HCT116 (cell line): ENCODE measurements at regions not wholly inside any gene's neighbourhood (a gene's known extent, or its start where the extent isn't known, plus 50 kb on each side); places are given as distances from the start of the nearest gene placed in this dataset.

ENCODE experiments used
- ATAC-seq: fragments of 200-7000 bp; cut with Tn5 transposase; 2 replicates; pipeline ENCODE4 v1.9.1; 2020; ENCODE audit warnings: mild to moderate bottlenecking, moderate library complexity
- BruUV-seq: library from RNA; stranded (reverse); fragments of 400-500 nt; replicated peaks from 2 replicates; lab custom pipeline; 2021; lab: Mats Ljungman, UMichigan
- CTCF ChIA-PET: fragments of 300-600 bp; sonication (Branson Sonifier 250); formaldehyde crosslinking; loops from one replicate; lab custom pipeline; 2021; ENCODE audit warnings: antibody characterized with exemption; lab: Charles Lee
- POLR2A ChIA-PET: fragments of 300-600, 350-600 bp; sonication (Branson Sonifier 250); formaldehyde crosslinking; loops from one replicate; lab custom pipeline; 2021; ENCODE audit warnings: antibody characterized with exemption; lab: Charles Lee
- RAD21 ChIA-PET, 2 experiments: fragments of 300-600 bp; sonication (Branson Sonifier 250); formaldehyde crosslinking; loops; one replicate each; lab custom pipeline; 2023; ENCODE audit warnings: low total read pairs in 2 of 2; ENCODE audit not compliant: uncharacterized antibody in 2 of 2, unreplicated experiment in 2 of 2, low non-redundant PET in 1 of 2; lab: Charles Lee
- DNase-seq: peaks from one replicate; pipeline ENCODE4 v3.0.0-alpha.2; 2010; ENCODE audit warnings: low read depth, low spot score
- H2AFZ ChIP-seq: fragments of 200-600 bp; shearing (Covaris generic), sonication (generic); 2 replicates; pipeline ENCODE4 v1.6.1; 2017; ENCODE audit warnings: low read depth, mixed run types, mixed read lengths, antibody characterized with exemption, low read length; ENCODE audit not compliant: poor library complexity, severe bottlenecking
- H3K27ac ChIP-seq: 2 replicates; pipeline ENCODE4 v1.5.1; 2012; ENCODE audit warnings: low read depth, low read length
- H3K27me3 ChIP-seq: fragments of 200-600 bp; sonication (generic); 2 replicates; pipeline ENCODE4 v1.6.1; 2016; ENCODE audit warnings: mixed run types, low read length, mixed read lengths; ENCODE audit not compliant: insufficient read depth
- H3K36me3 ChIP-seq, 2 experiments: fragments of 200-500 bp in 1 of 2; fragments of 200-600 bp in 1 of 2; sonication (Bioruptor generic) in 1 of 2; sonication (generic) in 1 of 2; 2 replicates each; pipeline versions ENCODE4 v1.5.1 to v1.6.1; 2014 to 2016; ENCODE audit warnings: low read length in 2 of 2, inconsistent platforms in 1 of 2, mixed read lengths in 1 of 2, mixed run types in 1 of 2; ENCODE audit not compliant: insufficient read depth in 2 of 2, control insufficient read depth in 1 of 2
- H3K4me1 ChIP-seq, 2 experiments: fragments of 200-600 bp in 1 of 2; sonication (generic) in 1 of 2; 2 replicates each; pipeline versions ENCODE4 v1.5.1 to v1.6.1; 2012 to 2017; ENCODE audit warnings: low read length in 2 of 2, inconsistent platforms in 1 of 2, mild to moderate bottlenecking in 1 of 2, mixed read lengths in 1 of 2, mixed run types in 1 of 2, moderate library complexity in 1 of 2; ENCODE audit not compliant: insufficient read depth in 2 of 2, control insufficient read depth in 1 of 2
- H3K4me2 ChIP-seq: fragments of 200-600 bp; sonication (generic); 2 replicates; pipeline ENCODE4 v1.6.1; 2017; ENCODE audit warnings: mixed run types, low read length, mixed read lengths
- H3K4me3 ChIP-seq, 2 experiments: fragments of 200-600 bp in 1 of 2; sonication (generic) in 1 of 2; replicated peaks in 1 of 2; 2 replicates each; pipeline ENCODE4 v1.5.1; 2011 to 2016; ENCODE audit warnings: low read length in 2 of 2, control low read depth in 1 of 2, low read depth in 1 of 2, mild to moderate bottlenecking in 1 of 2, mixed read lengths in 1 of 2, mixed run types in 1 of 2
- H3K79me2 ChIP-seq: fragments of 200-600 bp; sonication (generic); 2 replicates; pipeline ENCODE4 v1.6.1; 2017; ENCODE audit warnings: mild to moderate bottlenecking, mixed run types, low read length, moderate library complexity, mixed read lengths; ENCODE audit not compliant: insufficient read depth
- H3K9ac ChIP-seq: fragments of 200-600 bp; sonication (generic); 2 replicates; pipeline ENCODE4 v1.6.1; 2016; ENCODE audit warnings: low read length, mixed read lengths
- H3K9me2 ChIP-seq: fragments of 200-600 bp; sonication (generic), shearing (Covaris generic); 2 replicates; pipeline ENCODE4 v1.6.1; 2017; ENCODE audit warnings: mixed run types, mild to moderate bottlenecking, moderate library complexity; ENCODE audit not compliant: insufficient read depth
- H3K9me3 ChIP-seq, 2 experiments: fragments of 200-500 bp in 1 of 2; fragments of 200-600 bp in 1 of 2; sonication (Bioruptor generic) in 1 of 2; sonication (generic) in 1 of 2; 2 replicates each; pipeline ENCODE4 v1.6.1; 2014 to 2017; ENCODE audit warnings: low read length in 2 of 2, mixed read lengths in 2 of 2, inconsistent platforms in 1 of 2, low read depth in 1 of 2, mild to moderate bottlenecking in 1 of 2, mixed run types in 1 of 2, moderate library complexity in 1 of 2; ENCODE audit not compliant: control insufficient read depth in 1 of 2, insufficient read depth in 1 of 2
- H4K20me1 ChIP-seq: fragments of 200-600 bp; sonication (generic), shearing (Covaris generic); 2 replicates; pipeline ENCODE4 v1.6.1; 2017; ENCODE audit warnings: mixed run types, mild to moderate bottlenecking, moderate library complexity; ENCODE audit not compliant: insufficient read depth
- CTCF ChIP-seq, 3 experiments: fragments of 200-600 bp in 1 of 3; sonication (generic) in 1 of 3; IDR thresholded peaks in 2 of 3; conservative IDR thresholded peaks in 1 of 3; 2 replicates each; pipeline ENCODE4 v1.5.1; 2012 to 2017; ENCODE audit warnings: low read depth in 2 of 3, low read length in 2 of 3, antibody characterized with exemption in 1 of 3, borderline replicate concordance in 1 of 3, control low read depth in 1 of 3, mild to moderate bottlenecking in 1 of 3, mixed read lengths in 1 of 3, mixed run types in 1 of 3, moderate library complexity in 1 of 3; ENCODE audit not compliant: insufficient read depth in 1 of 3
- EGR1 ChIP-seq: IDR thresholded peaks from 2 replicates; pipeline ENCODE4 v1.6.1; 2012; ENCODE audit warnings: low read depth
- ELF1 ChIP-seq: IDR thresholded peaks from 2 replicates; pipeline ENCODE4 v1.6.1; 2012; ENCODE audit warnings: low read depth, borderline replicate concordance
- EZH2phosphoT487 ChIP-seq: fragments of 200-600 bp; IDR thresholded peaks from 2 replicates; pipeline ENCODE4 v1.6.1; 2018; ENCODE audit warnings: antibody characterized with exemption, borderline replicate concordance
- FOSL1 ChIP-seq: IDR thresholded peaks from 2 replicates; pipeline ENCODE4 v1.6.1; 2012; ENCODE audit warnings: low read depth
- JUND ChIP-seq: IDR thresholded peaks from 2 replicates; pipeline ENCODE4 v1.6.1; 2012
- POLR2A ChIP-seq: IDR thresholded peaks from 2 replicates; pipeline ENCODE4 v1.7.0; 2011; ENCODE audit warnings: borderline replicate concordance; ENCODE audit not compliant: insufficient read depth, insufficient read length; ENCODE audit errors: extremely low read depth
- SIN3A ChIP-seq: IDR thresholded peaks from 2 replicates; pipeline ENCODE4 v1.6.1; 2012; ENCODE audit warnings: low read depth
- SRF ChIP-seq: IDR thresholded peaks from 2 replicates; pipeline ENCODE4 v1.6.1; 2012; ENCODE audit warnings: low read depth
- YY1 ChIP-seq: IDR thresholded peaks from 2 replicates; pipeline ENCODE4 v1.6.1; 2011; ENCODE audit warnings: low read length, low read depth, moderate library complexity, mild to moderate bottlenecking; ENCODE audit not compliant: insufficient replicate concordance; ENCODE audit errors: extremely low read depth
- ZBTB33 ChIP-seq: IDR thresholded peaks from 2 replicates; pipeline ENCODE4 v1.6.1; 2011; ENCODE audit warnings: mild to moderate bottlenecking, low read length, moderate library complexity; ENCODE audit not compliant: insufficient replicate concordance; ENCODE audit errors: extremely low read depth
- intact Hi-C: fragments of 100-400 bp; cut with micrococcal nuclease; formaldehyde crosslinking; loops from 2 replicates; pipeline ENCODE4 v1.10.0; 2022

GRCh38 chr21:15359251-15359650 lies 294.5 kb upstream of the NRIP1 start (continued):
- TF ChIP-seq CTCF (IDR thresholded peaks at IDR 0.05 in 2 of 3, conservative IDR thresholded peaks at IDR 0.05 in 1 of 3; ENCODE audit: borderline replicate concordance in 1 of 3, insufficient read depth in 1 of 3, low read depth in 2 of 3, low read length in 2 of 3) (no peak), EZH2phosphoT487 (no peak), SIN3A (no peak), SRF (no peak)

GRCh38 chr21:15362458-15362857 lies 297.7 kb upstream of the NRIP1 start:
- no peak overlapping the region for H3K4me3 ChIP-seq
- H3K4me1 ChIP-seq = no peaks in the 10 kb centered on the region
- H3K9me3 ChIP-seq = peaks cover 0 to 10% of the 10 kb centered on the region in 2 experiments; a peak in 2 of 4 replicates
- ATAC-seq (no peak), DNase-seq (no peak)
- POLR2A ChIA-PET = no interaction called here
- intact Hi-C loops = no loop called here
- TF ChIP-seq YY1 = no peak
- TF ChIP-seq ZBTB33 = no peak
- TF ChIP-seq SRF = no peak
- TF ChIP-seq ELF1 = no peak
- no peak for TF ChIP-seq POLR2A
- TF ChIP-seq SIN3A = no peak
- no peak for TF ChIP-seq FOSL1
- TF ChIP-seq JUND = no peak
- TF ChIP-seq CTCF (IDR thresholded peaks at IDR 0.05 in 2 of 3, conservative IDR thresholded peaks at IDR 0.05 in 1 of 3; ENCODE audit: borderline replicate concordance in 1 of 3, insufficient read depth in 1 of 3, low read depth in 2 of 3, low read length in 2 of 3) = no peak
- no peak for TF ChIP-seq EGR1
- TF ChIP-seq, all 23 proteins: peak for 0
- Histone ChIP-seq H4K20me1 (no peaks in the 10 kb centered on the region), H3K79me2 (no peaks in the 10 kb centered on the region), H3K9me2 (no peaks in the 10 kb centered on the region), H2AFZ (no peak overlapping the region), H3K9ac (no peak overlapping the region), H3K27ac (no peak overlapping the region), H3K4me2 (no peak overlapping the region), H3K27me3 (no peaks in the 10 kb centered on the region), H3K36me3 (no peaks in the 10 kb centered on the region)
- RAD21 ChIA-PET = no interaction called here
- no TSS peak for BruUV-seq
- CTCF ChIA-PET = no interaction called here
